H1 (cell line): ENCODE measurements at regions not wholly inside any gene's neighbourhood (a gene's known extent, or its start where the extent isn't known, plus 50 kb on each side); places are given as distances from the start of the nearest gene placed in this dataset.

Experiments used
- CTCF ChIA-PET: fragments of 300-600 bp; sonication (Branson Sonifier 250); formaldehyde crosslinking; loops from one replicate; lab custom pipeline; 2021; ENCODE audit not compliant: partially characterized antibody; lab: Charles Lee
- POLR2A ChIA-PET: fragments of 300-600 bp; sonication (Branson Sonifier 250); formaldehyde crosslinking; loops from one replicate; lab custom pipeline; 2021; ENCODE audit warnings: inconsistent platforms; ENCODE audit not compliant: partially characterized antibody; lab: Charles Lee
- DNase-seq, 2 experiments: peaks; one replicate each; pipeline versions ENCODE4 v3.0.0 to v3.0.0-alpha.2; 2010 to 2022; ENCODE audit warnings: low spot score in 2 of 2, low read depth in 1 of 2, mixed read lengths in 1 of 2
- FAIRE-seq: peaks from 2 replicates; lab custom pipeline; 2011; peaks lifted over from hg19 to GRCh38; lab: Jason Lieb, UNC
- H2AFZ ChIP-seq: 2 replicates; pipeline ENCODE4 v1.8.1; 2012; ENCODE audit warnings: low read length, inconsistent platforms
- H2AK5ac ChIP-seq: 2 replicates; pipeline ENCODE4 v1.6.1; 2013; ENCODE audit warnings: low read depth, low read length
- H2BK120ac ChIP-seq: replicated peaks from 2 replicates; pipeline ENCODE3; 2013; ENCODE audit warnings: low read depth, low read length, inconsistent platforms
- H2BK12ac ChIP-seq: 2 replicates; pipeline ENCODE4 v1.6.1; 2013; ENCODE audit warnings: low read depth, low read length
- H2BK15ac ChIP-seq: 2 replicates; pipeline ENCODE4 v1.6.1; 2013; ENCODE audit warnings: low read length
- H2BK20ac ChIP-seq: 2 replicates; pipeline ENCODE4 v1.6.1; 2013; ENCODE audit warnings: low read length
- H2BK5ac ChIP-seq: 2 replicates; pipeline ENCODE4 v1.6.1; 2013; ENCODE audit warnings: low read depth, low read length
- H3K14ac ChIP-seq: 2 replicates; pipeline ENCODE4 v1.6.1; 2013; ENCODE audit warnings: inconsistent platforms; ENCODE audit not compliant: insufficient read length
- H3K18ac ChIP-seq: 2 replicates; pipeline ENCODE4 v1.6.1; 2013; ENCODE audit warnings: low read length; ENCODE audit errors: extremely low read depth
- H3K23ac ChIP-seq: 2 replicates; pipeline ENCODE4 v1.6.1; 2013; ENCODE audit warnings: inconsistent platforms; ENCODE audit not compliant: insufficient read length
- H3K23me2 ChIP-seq: 2 replicates; pipeline ENCODE4 v1.6.1; 2013; ENCODE audit warnings: low read depth, low read length
- H3K27ac ChIP-seq: 2 replicates; pipeline ENCODE4 v1.6.1; 2011; ENCODE audit warnings: low read depth, low read length, inconsistent platforms
- H3K27me3 ChIP-seq, 4 experiments: replicated peaks in 1 of 4; 1 replicate in 1 of 4; 2 replicates in 3 of 4; pipeline versions ENCODE4 v1.6.1 to v1.8.1; 2011 to 2013; ENCODE audit warnings: low read length in 3 of 4, mild to moderate bottlenecking in 3 of 4, inconsistent platforms in 2 of 4, mixed read lengths in 2 of 4, moderate library complexity in 1 of 4; ENCODE audit not compliant: control insufficient read depth in 3 of 4, insufficient read depth in 3 of 4; ENCODE audit errors: extremely low read depth in 1 of 4
- H3K36me3 ChIP-seq, 4 experiments: 2 replicates each; pipeline versions ENCODE4 v1.6.1 to v1.8.1; 2011 to 2013; ENCODE audit warnings: mild to moderate bottlenecking in 4 of 4, low read length in 3 of 4, moderate library complexity in 2 of 4, control low read depth in 1 of 4, inconsistent platforms in 1 of 4; ENCODE audit not compliant: insufficient read depth in 4 of 4, control insufficient read depth in 2 of 4
- H3K4ac ChIP-seq: replicated peaks from 2 replicates; pipeline ENCODE3; 2013; ENCODE audit warnings: low read length, low read depth, mixed read lengths, inconsistent platforms; ENCODE audit not compliant: insufficient read length
- H3K4me1 ChIP-seq, 4 experiments: replicated peaks in 1 of 4; 1 replicate in 1 of 4; 2 replicates in 3 of 4; pipeline versions ENCODE4 v1.6.1 to v1.8.1; 2011 to 2013; ENCODE audit warnings: low read length in 3 of 4, inconsistent platforms in 2 of 4, mixed read lengths in 1 of 4; ENCODE audit not compliant: insufficient read depth in 4 of 4, control insufficient read depth in 3 of 4
- H3K4me2 ChIP-seq, 2 experiments: 2 replicates each; pipeline versions ENCODE4 v1.6.1 to v1.8.1; 2011 to 2013; ENCODE audit warnings: low read depth in 2 of 2, low read length in 2 of 2, control low read depth in 1 of 2, inconsistent platforms in 1 of 2, mild to moderate bottlenecking in 1 of 2; ENCODE audit not compliant: insufficient read depth in 1 of 2
- H3K4me3 ChIP-seq, 4 experiments: fragments of 200-600, 300-600 bp in 1 of 4; sonication (generic), shearing (Covaris generic), sonication (Bioruptor Twin) in 1 of 4; 2 replicates each; pipeline versions ENCODE4 v1.5.1 to v1.8.1; 2011 to 2016; ENCODE audit warnings: low read length in 4 of 4, low read depth in 3 of 4, control low read depth in 2 of 4, inconsistent platforms in 2 of 4, mild to moderate bottlenecking in 2 of 4, mixed read lengths in 1 of 4, moderate library complexity in 1 of 4; ENCODE audit not compliant: insufficient read depth in 2 of 4; ENCODE audit errors: extremely low read depth in 1 of 4
- H3K56ac ChIP-seq: replicated peaks from 2 replicates; pipeline ENCODE3; 2013; ENCODE audit warnings: low read depth, mild to moderate bottlenecking, mixed read lengths, low read length, inconsistent platforms; ENCODE audit not compliant: insufficient read length
- H3K79me1 ChIP-seq: 2 replicates; pipeline ENCODE4 v1.6.1; 2013; ENCODE audit warnings: low read depth, low read length, control low read depth
- H3K79me2 ChIP-seq, 2 experiments: 2 replicates each; pipeline versions ENCODE4 v1.6.1 to v1.8.1; 2012 to 2013; ENCODE audit warnings: low read length in 2 of 2, mild to moderate bottlenecking in 2 of 2, inconsistent platforms in 1 of 2; ENCODE audit not compliant: insufficient read depth in 2 of 2, control insufficient read depth in 1 of 2
- H3K9ac ChIP-seq, 4 experiments: replicated peaks in 1 of 4; 1 replicate in 1 of 4; 2 replicates in 3 of 4; pipeline versions ENCODE4 v1.6.1 to v1.8.1; 2011 to 2013; ENCODE audit warnings: low read depth in 3 of 4, low read length in 3 of 4, control low read depth in 2 of 4, mild to moderate bottlenecking in 2 of 4, moderate library complexity in 2 of 4, inconsistent platforms in 1 of 4; ENCODE audit errors: extremely low read depth in 1 of 4
- H3K9me3 ChIP-seq, 2 experiments: 2 replicates each; pipeline versions ENCODE4 v1.6.1 to v1.8.1; 2012 to 2013; ENCODE audit warnings: mild to moderate bottlenecking in 2 of 2, moderate library complexity in 2 of 2, control low read depth in 1 of 2, inconsistent platforms in 1 of 2, low read depth in 1 of 2, low read length in 1 of 2, mixed read lengths in 1 of 2; ENCODE audit not compliant: insufficient read depth in 2 of 2
- H4K20me1 ChIP-seq, 2 experiments: replicated peaks in 1 of 2; 2 replicates each; pipeline versions ENCODE3 to v1.8.1; 2011 to 2013; ENCODE audit warnings: inconsistent platforms in 2 of 2, low read length in 2 of 2, mild to moderate bottlenecking in 1 of 2; ENCODE audit not compliant: insufficient read depth in 2 of 2, control insufficient read depth in 1 of 2
- H4K5ac ChIP-seq: 2 replicates; pipeline ENCODE4 v1.6.1; 2013; ENCODE audit warnings: low read length, low read depth, mixed read lengths, inconsistent platforms; ENCODE audit not compliant: insufficient read length
- H4K8ac ChIP-seq: 2 replicates; pipeline ENCODE4 v1.8.0; 2013; ENCODE audit warnings: mild to moderate bottlenecking, moderate library complexity, low read length, inconsistent platforms; ENCODE audit not compliant: insufficient read depth; ENCODE audit errors: extremely low read depth
- H4K91ac ChIP-seq: replicated peaks from 2 replicates; pipeline ENCODE3; 2013; ENCODE audit warnings: low read length, mixed read lengths, inconsistent platforms; ENCODE audit not compliant: insufficient read length
- ATF2 ChIP-seq: IDR thresholded peaks from 2 replicates; pipeline ENCODE4 v1.6.1; 2012; ENCODE audit warnings: low read length, inconsistent platforms
- ATF3 ChIP-seq: IDR thresholded peaks from 2 replicates; pipeline ENCODE4 v1.6.1; 2011; ENCODE audit warnings: low read depth, mild to moderate bottlenecking, low read length; ENCODE audit not compliant: insufficient read depth
- BCL11A ChIP-seq, 2 experiments: IDR thresholded peaks; one replicate each; pipeline ENCODE4 v1.6.1; 2011; ENCODE audit warnings: low read depth in 2 of 2, low read length in 2 of 2, mild to moderate bottlenecking in 2 of 2
- GABPA ChIP-seq: IDR thresholded peaks from 2 replicates; pipeline ENCODE4 v1.6.1; 2011; ENCODE audit warnings: mild to moderate bottlenecking, low read length, moderate library complexity, borderline replicate concordance; ENCODE audit not compliant: insufficient read depth
- KDM4A ChIP-seq: IDR thresholded peaks from one replicate; pipeline ENCODE4 v1.7.1; 2012; ENCODE audit warnings: low read depth, mild to moderate bottlenecking, moderate library complexity, low read length, inconsistent platforms; ENCODE audit not compliant: severe bottlenecking
- KDM5A ChIP-seq: fragments of 200-600 bp; IDR thresholded peaks from 2 replicates; pipeline ENCODE4 v1.7.1; 2012; ENCODE audit warnings: mild to moderate bottlenecking, low read length, inconsistent platforms, mixed read lengths
- POU5F1 ChIP-seq: IDR thresholded peaks from 2 replicates; pipeline ENCODE4 v1.6.1; 2011; ENCODE audit warnings: low read depth, mild to moderate bottlenecking, low read length, moderate library complexity
- RBBP5 ChIP-seq: IDR thresholded peaks from 2 replicates; pipeline ENCODE4 v1.7.1; 2012; ENCODE audit warnings: low read depth, mild to moderate bottlenecking, inconsistent platforms, low read length, moderate library complexity, borderline replicate concordance
- SRF ChIP-seq: IDR thresholded peaks from 2 replicates; pipeline ENCODE4 v1.6.1; 2011; ENCODE audit warnings: mild to moderate bottlenecking, low read depth, low read length, moderate library complexity
- TAF1 ChIP-seq: IDR thresholded peaks from 2 replicates; pipeline ENCODE4 v1.6.1; 2011; ENCODE audit warnings: mild to moderate bottlenecking, low read depth, low read length
- TBP ChIP-seq: IDR thresholded peaks from 2 replicates; pipeline ENCODE4 v1.6.1; 2011; ENCODE audit warnings: low read depth, low read length, improper control_type of control experiment
- WGBS, 2 experiments: shearing (Covaris generic) in 1 of 2; methylation state at CpG; one replicate each; pipeline versions ENCODE4 v1.1.6 to v1.1.7; 2013 to 2015; ENCODE audit warnings: low lambda C conversion rate in 2 of 2, mixed read lengths in 2 of 2, inconsistent platforms in 1 of 2, low coverage in 1 of 2, missing lambda C conversion rate in 1 of 2; ENCODE audit not compliant: insufficient replicate concordance in 2 of 2, insufficient coverage in 1 of 2, insufficient read length in 1 of 2; ENCODE audit errors: extremely low coverage in 1 of 2, missing lambda C conversion rate in 1 of 2; 5-methylcytosine and 5-hydroxymethylcytosine counted together

GRCh38 chr2:151192681-151193080, 69.0 kb downstream of the RBM43 start:
- Histone ChIP-seq H3K36me3 (no peaks in the 10 kb centered on the region), H2BK120ac (no peak overlapping the region), H3K14ac (no peak overlapping the region), H3K23ac (no peak overlapping the region), H3K27me3 (no peaks in the 10 kb centered on the region), H3K9ac (no peak overlapping the region), H3K4me3 (no peak overlapping the region), H4K20me1 (no peaks in the 10 kb centered on the region), H3K4me2 (no peak overlapping the region), H3K23me2 (peaks cover 2% of the 10 kb centered on the region; the same call in 1 of the 2 replicates), H2AFZ (0 out of 2 replicates have a peak overlapping the region, but pooled peaks have one; percentile 76), H3K9me3 (no peaks in the 10 kb centered on the region), H3K27ac (no peak overlapping the region), H3K56ac (no peak overlapping the region), H3K18ac (no peak overlapping the region), H3K79me1 (no peaks in the 10 kb centered on the region), H3K79me2 (no peaks in the 10 kb centered on the region), H2BK12ac (no peak overlapping the region), H4K91ac (no peak overlapping the region), H2BK5ac (no peak overlapping the region), H2AK5ac (no peak overlapping the region), H2BK20ac (no peak overlapping the region), H3K4ac (no peak overlapping the region), H2BK15ac (no peak overlapping the region), H3K4me1 (no peaks in the 10 kb centered on the region), H4K8ac (no peak overlapping the region), H4K5ac (no peak overlapping the region)
- no peak for TF ChIP-seq KDM4A
- TF ChIP-seq ATF3, result no peak
- no peak for TF ChIP-seq TBP
- no peak for TF ChIP-seq GABPA
- TF ChIP-seq POU5F1, result no peak
- no peak for TF ChIP-seq ATF2
- TF ChIP-seq KDM5A, result no peak
- TF ChIP-seq TAF1, result no peak
- no peak for TF ChIP-seq RBBP5
- TF ChIP-seq SRF, result no peak
- TF ChIP-seq BCL11A (IDR thresholded peaks at IDR 0.05; ENCODE audit: low read depth in 2 of 2, low read length in 2 of 2), result no peak
- CTCF ChIA-PET, result interaction anchor here (0.6 to 3.5 kb wide), 2 partner anchors 46 kb away, joined by 3 to 19 read pairs; no protein-coding TSS in a partner anchor
- no peak for DNase-seq
- 85% methylated on average over 2 of the region's 2 CpGs; no CpG with 5 or more reads in 1 of the 2 experiments for WGBS, 2 experiments
- no peak for FAIRE-seq
- POLR2A ChIA-PET, result no interaction called here
